ENCODE measurements at regions not wholly inside any gene's neighbourhood (a gene's known extent, or its start where the extent isn't known, plus 50 kb on each side); places are given as distances from the start of the nearest gene placed in this dataset.

GRCh38 chr21:32155226-32155625 lies 123.6 kb downstream of the MIS18A start:
- no peak for TF ChIP-seq POLR2A (IDR thresholded peaks at IDR 0.05)
- TF ChIP-seq CTCF (IDR thresholded peaks at IDR 0.05), result no peak
